GM18498 (cell line): ENCODE measurements at regions not wholly inside any gene's neighbourhood (a gene's known extent, or its start where the extent isn't known, plus 50 kb on each side); places are given as distances from the start of the nearest gene placed in this dataset.
"Not testable (repeated sequence)": the region's sequence is repeated elsewhere in the genome, so short reads cannot be mapped to it uniquely, and the experiment has no call there.

Experiments used
- ATAC-seq: cut with Tn5 transposase; IDR thresholded peaks from one replicate; pipeline ENCODE4 v1.9.1; 2021; ENCODE audit warnings: mild to moderate bottlenecking, moderate library complexity; ENCODE audit not compliant: unreplicated experiment

DNA sequence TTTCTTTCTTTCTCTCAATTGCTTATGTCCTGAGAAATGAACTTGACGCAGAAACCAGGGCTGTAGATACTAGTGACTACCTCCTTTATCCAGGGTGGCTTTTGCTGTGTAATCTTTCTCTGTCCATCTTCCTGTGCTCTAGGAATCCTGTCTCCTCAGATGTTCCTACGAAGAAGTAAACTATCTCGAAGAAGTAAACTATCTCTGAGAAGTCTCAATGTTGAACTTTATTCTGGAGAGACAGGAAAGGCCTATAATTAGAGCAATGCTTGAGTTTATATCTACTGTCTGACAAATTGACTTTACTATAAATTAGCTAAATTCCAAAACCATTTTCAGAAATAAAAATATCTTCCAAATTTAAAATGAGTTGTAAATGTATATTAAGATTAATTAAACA is 541.5 kb upstream of the DPP6 start:
- no peak for ATAC-seq

DNA sequence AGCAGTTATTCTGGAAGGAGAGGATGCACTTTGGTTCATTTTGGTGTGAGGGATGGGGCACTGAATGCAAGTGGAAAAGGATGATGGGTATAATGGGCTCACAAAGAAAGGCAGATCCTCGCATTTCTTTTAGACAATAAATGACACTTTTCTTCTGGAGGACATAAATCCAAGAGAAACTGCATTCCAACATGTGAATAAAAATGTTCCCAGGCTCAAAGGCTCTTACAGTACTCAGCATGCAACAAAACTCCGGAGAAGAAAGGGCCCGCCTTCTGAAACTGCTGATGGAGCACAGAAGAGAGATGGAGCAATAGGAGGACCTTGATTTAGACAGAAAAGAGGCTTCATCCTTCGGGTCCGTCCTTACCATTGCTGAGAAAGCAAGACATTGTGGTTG is 538.2 kb upstream of the DPP6 start:
- ATAC-seq: no peak

DNA sequence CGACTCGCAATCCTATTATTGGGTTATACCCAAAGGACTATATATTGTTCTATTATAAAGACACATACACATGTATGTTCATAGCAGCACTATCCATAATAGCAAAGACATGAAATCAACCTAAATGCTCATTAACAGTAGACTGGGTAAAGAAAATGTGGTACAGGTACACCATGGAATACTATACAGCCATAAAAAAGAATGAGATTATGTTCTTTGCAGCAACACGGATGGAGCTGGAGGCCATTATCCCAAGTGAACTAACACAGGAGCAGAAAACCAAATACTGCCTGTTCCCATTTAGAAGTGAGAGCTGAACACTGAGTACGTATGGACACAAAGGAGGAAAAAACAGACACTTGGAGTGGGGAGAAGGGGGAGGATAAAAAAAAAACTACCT is 536.8 kb upstream of the DPP6 start:
- ATAC-seq: no peak

DNA sequence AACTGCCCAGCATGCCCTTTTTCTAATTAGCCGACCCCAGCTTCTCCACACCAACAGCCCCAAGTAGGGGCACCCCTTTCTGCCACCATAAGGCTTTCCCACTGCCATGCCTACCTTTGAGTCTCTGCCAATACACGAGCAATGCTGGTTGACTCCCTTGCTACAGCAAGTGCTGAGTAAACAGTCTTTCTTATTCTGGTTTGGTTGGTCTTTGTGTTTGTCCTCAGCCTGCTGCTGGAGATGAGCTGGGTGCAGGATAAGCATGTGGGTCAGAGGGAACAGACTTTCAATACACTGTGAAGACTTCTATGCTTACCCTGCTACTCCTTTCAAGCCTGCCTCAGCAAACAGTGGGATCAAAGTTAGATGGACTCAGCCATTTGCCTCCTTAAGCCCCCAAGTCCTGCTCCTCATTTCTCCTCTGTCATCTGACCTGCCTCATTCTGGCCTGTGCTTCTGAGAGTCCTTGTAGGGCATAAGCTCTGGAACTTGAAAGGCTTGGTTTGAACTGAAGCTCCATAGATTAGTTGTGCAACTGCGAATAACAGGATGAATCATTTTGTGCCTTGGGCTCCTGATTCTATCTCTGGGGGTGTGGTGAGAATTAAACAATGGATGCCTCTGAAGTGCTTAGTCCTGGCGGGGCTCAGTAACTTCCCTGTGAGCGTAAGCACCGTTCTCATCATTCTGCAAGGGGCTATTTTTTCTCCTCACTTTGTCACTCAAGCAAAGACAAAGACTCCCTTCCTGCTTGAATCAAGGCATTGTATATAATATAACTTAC is 533.8 kb upstream of the DPP6 start:
- ATAC-seq: no peak

DNA sequence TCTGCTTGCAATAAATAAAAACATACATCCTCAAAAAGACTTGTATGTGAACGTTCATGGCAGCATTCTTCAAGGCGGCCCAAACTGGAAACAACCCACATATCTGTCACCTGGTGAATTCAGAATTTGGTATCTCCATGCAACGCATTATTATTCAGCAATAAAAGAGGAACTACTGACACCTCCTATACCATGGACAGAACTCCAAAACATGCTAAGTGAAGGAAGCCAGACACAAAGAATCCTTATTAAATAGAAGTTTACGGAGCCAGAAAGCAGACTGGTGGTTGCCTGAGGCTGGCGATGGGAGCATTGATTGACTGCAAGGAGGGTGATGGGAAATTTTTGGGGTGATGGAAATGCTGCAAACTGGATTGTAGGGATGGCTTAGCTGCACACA is 530.8 kb upstream of the DPP6 start:
- ATAC-seq: no peak

DNA sequence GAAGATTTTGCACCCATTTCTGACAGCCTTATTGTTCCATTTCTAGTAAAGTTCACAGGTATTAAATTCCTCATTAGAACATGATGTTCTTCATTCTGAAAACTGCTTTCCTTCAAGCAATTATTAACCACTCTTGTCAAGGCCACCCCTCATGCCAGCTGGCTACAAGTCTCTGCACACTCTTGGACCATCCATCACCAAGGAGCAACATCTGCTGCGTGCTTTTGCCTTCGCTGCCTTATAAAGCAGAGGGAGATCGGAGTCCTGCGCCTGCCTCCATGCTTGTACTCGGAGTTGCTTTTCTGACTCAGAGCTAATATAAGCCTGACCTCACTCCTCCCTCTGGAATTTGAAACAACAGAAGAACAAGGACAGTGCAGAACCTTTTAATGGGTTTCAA is 529.9 kb upstream of the DPP6 start:
- ATAC-seq: no peak

DNA sequence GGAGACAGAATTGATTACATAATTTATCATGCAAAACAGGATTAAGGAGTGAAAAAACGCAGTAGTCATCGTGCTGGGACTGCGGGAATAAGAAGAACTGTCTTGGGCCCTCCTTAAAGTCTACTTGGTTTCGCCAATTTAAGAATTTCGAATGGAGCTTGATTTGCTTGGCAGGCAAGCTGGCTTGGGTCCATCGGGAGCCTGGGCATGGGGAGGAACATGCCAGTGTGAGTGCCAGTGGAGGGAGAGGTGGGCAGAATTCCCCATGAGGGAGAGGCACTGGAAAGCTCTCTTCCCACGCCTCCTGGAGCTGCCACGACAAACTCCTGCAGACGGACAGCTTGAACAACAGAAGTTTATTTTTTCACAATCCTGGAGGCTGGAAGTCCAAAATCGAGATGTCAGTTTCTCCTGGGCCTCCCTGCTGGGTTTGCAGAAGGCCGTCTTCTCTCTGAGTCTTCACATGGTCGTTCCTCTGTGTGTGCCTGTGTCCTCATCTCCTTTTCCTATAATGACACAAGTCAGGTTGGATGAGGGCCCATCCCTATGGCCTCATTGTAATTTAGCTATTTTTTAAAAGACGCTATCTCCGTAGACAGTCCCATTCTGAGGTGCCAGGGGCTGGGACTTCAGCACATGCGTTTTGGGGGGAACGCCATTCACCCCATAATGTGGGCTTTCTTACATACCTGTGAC is 528.7 kb upstream of the DPP6 start:
- ATAC-seq: no peak

DNA sequence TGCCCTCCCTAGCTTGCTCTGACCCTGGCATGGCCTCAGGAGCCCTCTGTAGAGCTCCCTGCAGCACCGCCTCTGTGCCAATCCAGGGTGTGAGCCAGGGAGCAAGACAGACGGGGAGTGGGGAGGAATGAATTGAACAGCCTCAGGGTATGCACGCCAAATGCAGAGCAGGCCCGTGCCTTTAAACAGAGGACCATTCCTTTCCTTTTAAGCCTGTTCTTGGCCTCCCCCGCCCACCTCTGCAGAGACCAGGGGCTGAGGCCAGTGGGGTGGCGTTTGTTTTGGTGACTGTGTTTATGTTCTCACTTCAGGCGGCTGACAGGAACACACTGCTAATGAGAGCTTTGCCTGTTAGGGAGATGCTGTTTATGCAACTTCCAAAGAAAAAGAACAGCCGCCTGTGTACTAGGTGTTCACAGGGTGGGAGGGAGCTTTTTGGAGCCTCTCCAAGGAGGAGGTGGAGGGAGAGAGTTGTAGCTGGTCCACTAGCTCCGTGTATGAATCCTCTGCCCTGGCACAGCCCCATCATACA is 528.1 kb upstream of the DPP6 start:
- no peak for ATAC-seq

DNA sequence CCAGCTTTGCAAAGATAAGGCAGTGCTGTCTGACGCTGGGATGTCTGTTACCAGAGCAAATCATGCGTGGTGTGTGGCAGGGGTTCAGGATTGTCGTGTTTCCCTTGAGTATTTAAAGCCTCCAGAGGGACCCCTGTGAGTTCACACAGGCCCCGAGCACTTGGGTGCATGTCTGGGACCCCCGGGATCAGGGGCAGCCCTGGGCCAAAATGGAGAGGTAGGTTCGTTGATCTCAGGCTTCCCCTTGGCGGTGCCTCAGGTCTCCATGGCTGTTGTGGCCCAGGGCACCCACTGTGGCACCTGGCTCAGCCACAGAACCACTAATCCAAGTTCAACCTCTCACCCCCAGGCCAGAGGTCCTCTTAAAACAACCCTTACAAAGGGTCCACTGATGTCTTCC is 523.1 kb upstream of the DPP6 start:
- no peak for ATAC-seq

DNA sequence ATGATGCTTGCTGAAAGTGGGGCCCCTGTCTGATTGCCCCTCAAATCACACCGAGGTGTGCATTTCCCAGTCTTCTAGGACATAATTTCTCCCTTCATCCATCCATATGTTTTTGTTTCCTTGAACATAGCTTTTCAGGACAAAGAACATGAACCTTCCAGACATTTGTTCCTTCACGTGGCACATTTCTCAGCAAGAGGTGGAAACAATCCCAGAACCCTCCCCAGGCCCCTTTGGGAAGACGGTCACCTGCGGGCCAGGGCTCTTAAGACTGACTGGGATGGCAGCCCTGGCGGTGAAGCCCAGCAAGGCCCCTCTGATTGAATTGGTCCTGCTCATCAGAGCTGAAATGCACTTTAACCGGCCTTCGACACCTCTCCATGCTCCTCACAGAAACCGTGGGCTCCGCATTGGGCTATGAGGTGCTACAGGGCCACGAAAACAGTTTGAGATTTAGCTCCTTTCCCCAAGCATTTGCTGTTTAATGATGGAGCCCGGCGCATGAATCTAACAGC is 522.5 kb upstream of the DPP6 start:
- no peak for ATAC-seq

DNA sequence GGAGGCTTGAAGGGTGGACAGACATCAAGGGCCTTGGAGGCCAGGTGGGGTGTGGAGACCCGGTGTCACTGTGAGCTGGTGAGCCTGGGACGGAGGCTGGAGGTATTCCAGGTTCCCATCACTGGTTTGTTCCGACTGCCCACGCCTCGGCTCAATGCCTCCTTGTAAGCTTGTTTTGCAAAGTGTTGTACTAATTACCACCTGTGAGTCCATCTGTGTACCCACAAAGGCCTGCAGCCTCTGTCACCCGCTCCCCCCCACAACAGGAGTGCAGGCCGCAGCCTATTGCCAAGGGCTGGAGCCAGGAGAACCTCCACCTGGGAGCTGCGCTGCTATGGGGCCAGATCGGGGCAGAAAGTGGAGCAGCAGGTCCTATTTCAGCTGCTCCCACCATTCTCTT is 521.8 kb upstream of the DPP6 start:
- no peak for ATAC-seq

DNA sequence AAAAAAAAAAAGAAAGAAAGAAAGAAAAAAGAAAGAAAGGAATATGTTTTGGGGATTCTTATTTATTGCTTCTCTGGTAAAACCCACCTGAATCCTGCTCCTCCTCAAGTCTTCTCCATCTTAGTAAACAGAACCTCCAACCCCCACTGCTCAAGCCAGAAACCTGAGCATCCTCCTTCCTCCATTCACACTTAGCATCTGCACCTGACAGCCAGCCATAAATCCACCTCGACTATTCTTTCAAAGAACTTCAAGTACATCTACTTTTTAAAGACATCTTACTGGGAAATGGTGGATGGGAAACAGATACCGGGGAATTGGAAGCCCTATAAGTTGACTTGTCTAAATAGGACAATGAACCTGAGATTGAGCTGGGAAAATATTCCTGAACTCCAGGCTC is 519.9 kb upstream of the DPP6 start:
- no peak for ATAC-seq

DNA sequence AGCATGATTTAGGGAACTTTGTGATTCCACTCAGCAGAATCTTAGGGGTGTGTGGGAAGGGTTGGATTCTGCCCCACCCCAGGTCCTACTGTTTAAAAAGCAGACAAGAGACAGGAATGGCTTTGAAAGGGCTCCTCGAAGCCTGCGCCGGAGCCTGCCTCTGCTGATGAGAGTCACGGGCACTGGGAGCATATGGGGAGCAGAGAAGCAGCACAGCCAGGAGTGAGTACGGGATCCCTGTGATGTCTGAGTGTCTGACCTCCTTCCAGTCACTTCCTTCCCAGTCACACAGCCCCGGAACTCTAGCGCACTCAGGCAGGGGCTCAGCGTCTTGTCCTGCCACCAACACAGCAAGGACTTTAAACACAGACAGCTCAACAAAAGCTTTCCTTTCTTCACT is 514.9 kb upstream of the DPP6 start:
- no peak for ATAC-seq

DNA sequence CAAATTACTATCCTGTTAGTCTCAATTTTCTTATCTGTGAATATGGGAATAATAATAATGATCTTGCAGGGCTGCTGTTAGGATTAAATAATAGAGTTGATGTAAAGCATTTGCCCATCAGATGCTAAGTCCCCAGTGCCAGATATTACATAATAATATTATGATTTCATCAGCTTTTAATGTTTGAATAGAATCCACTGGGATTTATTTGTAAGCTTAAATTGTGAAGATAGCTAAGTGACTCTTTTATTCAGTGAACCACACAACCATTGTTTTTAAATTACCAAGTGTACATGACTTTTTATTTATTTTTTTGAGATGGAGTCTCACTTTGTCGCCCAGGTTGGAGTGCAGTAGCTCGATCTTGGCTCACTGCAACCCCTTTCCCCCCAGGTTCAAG is 510.3 kb upstream of the DPP6 start:
- no peak for ATAC-seq

DNA sequence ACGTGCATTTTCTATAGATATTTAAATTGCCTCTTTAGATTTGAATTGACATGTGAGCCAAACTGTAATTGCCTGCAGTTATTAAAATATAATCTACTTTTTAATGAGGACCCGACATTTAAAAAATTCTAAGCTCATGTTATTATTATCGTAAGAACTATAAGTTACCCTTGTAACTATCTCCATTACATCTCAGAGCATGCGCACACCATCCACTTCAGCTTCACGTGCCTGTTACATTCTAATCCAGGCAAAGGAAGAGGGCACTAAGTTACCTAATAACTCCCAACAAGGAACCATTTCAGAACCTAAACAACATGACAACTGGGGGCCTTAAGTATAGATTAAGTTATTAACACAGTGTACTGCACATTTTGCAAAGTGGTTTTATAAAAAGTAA is 509.0 kb upstream of the DPP6 start:
- no peak for ATAC-seq

DNA sequence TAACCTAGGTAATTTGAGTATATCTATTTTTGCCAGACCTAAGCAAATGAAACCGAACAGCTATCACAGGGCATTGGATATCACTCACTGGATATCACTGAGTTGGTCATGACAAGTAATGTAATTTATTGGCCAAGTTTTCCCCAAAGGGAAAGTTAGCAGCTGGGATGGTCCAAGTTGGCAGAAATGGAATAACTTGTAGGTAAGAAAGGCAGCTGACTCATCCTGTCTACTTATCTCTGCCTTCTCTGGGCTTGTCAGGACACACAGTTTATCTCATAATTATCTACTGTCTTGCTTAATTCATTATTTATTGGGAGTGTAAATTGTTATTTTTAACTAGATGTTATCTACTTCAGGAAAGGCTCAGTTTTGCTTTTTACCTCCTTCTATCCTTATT is 502.0 kb upstream of the DPP6 start:
- no peak for ATAC-seq

DNA sequence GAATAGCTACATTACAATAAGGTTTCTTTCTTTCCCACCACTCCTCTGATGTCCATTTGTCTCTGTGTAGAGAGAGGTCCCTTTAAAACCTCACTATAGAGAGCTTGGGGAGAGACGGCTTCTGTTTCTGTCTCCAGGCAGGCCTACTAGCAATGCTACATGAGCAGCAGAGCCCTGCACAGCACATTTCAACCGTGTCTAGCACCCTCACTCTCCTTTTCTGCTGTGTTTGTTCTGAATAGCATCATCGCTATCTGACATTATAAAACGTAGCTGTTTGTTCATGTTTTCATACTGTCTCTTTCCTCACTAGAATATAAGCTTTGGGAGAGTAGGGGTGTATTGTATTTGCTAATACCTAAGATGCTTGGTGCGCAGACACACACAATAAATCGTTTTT is 487.8 kb upstream of the DPP6 start:
- no peak for ATAC-seq

DNA sequence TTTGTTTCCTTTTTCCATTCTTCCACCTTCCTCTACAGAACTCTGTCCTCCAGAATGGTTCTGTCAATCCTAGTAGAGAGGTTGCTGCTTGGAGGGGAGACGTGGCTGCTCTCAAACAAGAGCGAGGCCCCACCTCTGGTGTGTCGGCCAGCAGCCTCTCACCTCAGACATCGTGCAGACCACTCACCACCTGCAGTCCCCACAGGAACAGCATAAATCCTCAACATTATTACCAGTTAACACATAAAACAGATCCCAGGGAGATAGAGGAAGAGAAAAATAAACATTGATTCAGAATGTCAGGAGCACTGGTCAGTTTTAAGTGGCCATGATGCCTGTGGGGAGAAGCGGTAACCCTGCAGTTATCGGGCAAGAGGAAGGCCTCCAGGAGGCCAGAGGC is 485.9 kb upstream of the DPP6 start:
- no peak for ATAC-seq

DNA sequence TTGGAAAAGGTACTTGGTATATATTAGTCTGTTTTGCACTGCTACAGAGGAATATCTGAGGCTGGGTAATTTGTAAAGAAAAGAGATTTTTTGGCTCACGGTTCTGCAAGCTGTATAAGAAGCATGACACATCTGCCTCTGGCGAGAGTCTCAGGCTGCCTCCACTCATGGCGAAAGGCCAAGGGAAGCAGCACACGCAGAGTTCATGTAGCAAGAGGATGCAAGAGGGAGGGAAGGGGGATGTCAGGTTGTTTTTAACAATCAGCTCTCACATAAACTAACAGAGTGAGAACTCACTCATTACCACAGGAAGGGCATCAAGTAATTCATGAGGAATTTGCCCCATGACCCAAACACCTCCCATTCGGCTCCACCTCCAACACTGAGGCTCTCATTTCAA is 484.8 kb upstream of the DPP6 start:
- ATAC-seq: no peak

DNA sequence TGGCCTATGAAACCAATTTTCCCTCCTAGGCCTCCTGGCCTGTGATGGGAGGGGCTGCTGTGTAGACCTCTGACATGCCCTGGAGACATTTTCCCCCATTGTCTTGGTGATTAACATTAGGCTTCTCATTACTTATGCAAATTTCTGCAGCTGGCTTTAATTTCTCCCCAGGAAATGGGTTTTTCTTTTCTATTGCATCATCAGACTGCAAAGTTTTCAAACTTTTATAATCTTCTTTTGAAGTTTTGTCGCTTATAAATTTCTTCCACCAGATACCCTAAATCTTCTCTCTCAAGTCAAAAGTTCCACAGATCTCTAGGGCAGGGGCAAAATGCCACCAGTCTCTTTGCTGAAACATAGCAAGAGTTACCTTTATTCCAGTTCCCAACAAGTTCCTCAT is 482.7 kb upstream of the DPP6 start:
- ATAC-seq: not testable (repeated sequence)

DNA sequence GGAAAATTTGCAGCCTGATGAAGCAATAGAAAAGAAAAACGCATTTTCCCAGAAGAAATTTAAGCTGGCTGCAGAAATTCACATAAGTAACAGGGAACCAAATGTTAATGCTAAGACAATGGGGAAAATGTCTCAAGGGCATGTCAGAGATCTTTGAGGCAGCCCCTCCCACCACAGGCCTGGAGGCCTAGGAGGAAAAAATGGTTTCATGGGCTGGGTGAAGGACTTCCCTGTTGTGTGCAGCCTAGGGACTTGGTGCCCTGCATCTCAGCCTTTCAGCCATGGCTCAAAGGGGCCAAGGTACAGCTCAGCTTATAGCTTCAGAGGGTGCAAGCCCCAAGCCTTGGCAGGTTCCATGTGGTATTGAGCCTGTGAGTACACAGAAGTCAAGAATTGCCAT is 476.1 kb upstream of the DPP6 start:
- no peak for ATAC-seq

DNA sequence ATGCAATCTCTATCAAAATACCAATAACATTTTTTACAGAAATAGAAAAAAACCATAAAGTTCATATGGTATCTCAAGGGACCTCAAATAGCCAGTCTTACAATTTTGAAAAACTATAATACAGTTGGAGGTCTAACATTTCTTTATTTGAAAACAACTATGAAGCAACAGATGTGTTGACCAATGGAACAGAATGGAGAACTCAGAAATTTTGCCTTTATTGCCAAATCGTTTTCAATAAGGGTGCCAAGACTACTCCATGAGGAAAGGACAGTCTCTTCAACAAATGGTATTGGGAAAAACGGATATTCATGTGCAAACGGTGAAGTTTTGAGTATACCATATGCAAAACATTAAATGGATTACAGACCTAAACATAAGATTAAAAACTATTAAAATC is 470.8 kb upstream of the DPP6 start:
- no peak for ATAC-seq
